ENCODE measurements at regions not wholly inside any gene's neighbourhood (a gene's known extent, or its start where the extent isn't known, plus 50 kb on each side); places are given as distances from the start of the nearest gene placed in this dataset.

DNA sequence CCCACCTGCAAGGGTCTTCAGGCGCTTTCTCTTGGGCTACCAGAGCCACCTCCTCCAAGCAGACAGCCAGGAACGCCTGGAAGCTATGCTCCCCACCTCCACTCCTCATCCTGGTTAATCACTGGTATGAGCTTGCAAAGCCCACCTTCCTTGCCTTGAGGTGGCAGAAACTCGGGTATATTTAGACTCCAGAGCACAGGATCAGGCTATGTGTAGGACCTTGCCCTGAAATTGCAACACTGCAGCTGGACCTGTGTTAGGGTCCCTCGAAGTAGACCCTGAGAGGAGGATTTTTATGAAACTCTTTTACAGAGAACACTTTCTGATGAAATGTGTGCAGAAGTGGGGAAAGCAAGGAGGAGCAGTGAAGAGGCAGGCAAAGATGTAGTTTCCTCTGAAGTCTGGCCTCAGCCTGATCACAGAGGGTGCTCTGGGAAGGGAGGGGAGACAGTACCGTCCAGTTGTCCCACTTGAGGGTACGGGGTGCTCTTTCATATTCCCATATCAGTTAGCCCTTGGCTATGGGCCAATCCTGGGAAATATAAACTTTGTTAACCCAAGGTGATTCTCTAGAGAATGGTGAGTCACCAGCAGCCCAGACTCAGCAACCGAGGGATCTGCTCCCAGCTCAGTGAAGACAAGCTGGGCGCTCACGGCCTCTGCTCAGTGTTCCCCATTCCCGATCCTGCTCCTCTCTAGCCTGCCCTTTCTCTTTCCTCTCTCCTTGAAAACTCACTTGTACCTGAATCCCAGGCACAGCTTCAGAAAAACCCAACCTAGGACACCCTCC lies 157.9 kb downstream of the UQCRFS1 start:
- ChIA-PET POLR2A (no interaction called here), SMC1A (ENCODE audit: uncharacterized antibody, unreplicated experiment) (no interaction called here), CTCF (interaction anchor here (1.1 kb wide), 1 partner anchor 12 kb away, joined by 3 read pairs; no protein-coding TSS in a partner anchor), RAD21 (ENCODE audit: unreplicated experiment) (no interaction called here)
- Histone ChIP-seq H3K4me1 (ENCODE audit: control insufficient read depth, insufficient read depth, low read length) (no peaks in the 10 kb centered on the region), H3K27me3 (replicated peaks in 1 of 2; ENCODE audit: control insufficient read depth in 2 of 2, insufficient read depth in 2 of 2, low read length in 1 of 2) (no peaks in the 10 kb centered on the region), H4K20me1 (ENCODE audit: control insufficient read depth, insufficient read depth) (no peaks in the 10 kb centered on the region), H3K4me2 (ENCODE audit: control insufficient read depth, insufficient read depth) (no peak overlapping the region), H3K9ac (ENCODE audit: control insufficient read depth, insufficient read depth, low read length) (no peak overlapping the region), H3K79me2 (ENCODE audit: control insufficient read depth, insufficient read depth, low read length) (no peaks in the 10 kb centered on the region), H2AFZ (ENCODE audit: control insufficient read depth, low read depth, low read length) (no peak overlapping the region), H3K4me3 (no peak overlapping the region), H3K36me3 (ENCODE audit: control insufficient read depth in 2 of 2, insufficient read depth in 2 of 2, low read length in 1 of 2) (no peaks in the 10 kb centered on the region), H3K27ac (ENCODE audit: control insufficient read depth, insufficient read depth) (no peak overlapping the region), H3K9me3 (replicated peaks; ENCODE audit: control insufficient read depth, insufficient read depth, low read length) (no peaks in the 10 kb centered on the region; the same call in 2 of the 3 replicates)
- FAIRE-seq: no peak
- no peak for DNase-seq (ENCODE audit: low read depth, low spot score)
- in situ Hi-C loops (cut with MboI): no loop called here
- intact Hi-C loops (cut with micrococcal nuclease; ENCODE audit: unreplicated experiment): no loop called here
- 10% methylated on average over 10 of the region's 10 CpGs for WGBS (ENCODE audit: insufficient coverage, insufficient replicate concordance, low lambda C conversion rate, missing lambda C conversion rate)
- ATAC-seq: no peak
- TF ChIP-seq CHD4 (IDR thresholded peaks at IDR 0.05) (no peak), MTA2 (IDR thresholded peaks at IDR 0.05; ENCODE audit: low read depth) (no peak), PAX5 (IDR thresholded peaks at IDR 0.05; ENCODE audit: borderline replicate concordance, low read depth, low read length) (no peak), ZNF207 (IDR thresholded peaks at IDR 0.05; ENCODE audit: borderline replicate concordance) (no peak)
- TF ChIP-seq, protein P1, sequence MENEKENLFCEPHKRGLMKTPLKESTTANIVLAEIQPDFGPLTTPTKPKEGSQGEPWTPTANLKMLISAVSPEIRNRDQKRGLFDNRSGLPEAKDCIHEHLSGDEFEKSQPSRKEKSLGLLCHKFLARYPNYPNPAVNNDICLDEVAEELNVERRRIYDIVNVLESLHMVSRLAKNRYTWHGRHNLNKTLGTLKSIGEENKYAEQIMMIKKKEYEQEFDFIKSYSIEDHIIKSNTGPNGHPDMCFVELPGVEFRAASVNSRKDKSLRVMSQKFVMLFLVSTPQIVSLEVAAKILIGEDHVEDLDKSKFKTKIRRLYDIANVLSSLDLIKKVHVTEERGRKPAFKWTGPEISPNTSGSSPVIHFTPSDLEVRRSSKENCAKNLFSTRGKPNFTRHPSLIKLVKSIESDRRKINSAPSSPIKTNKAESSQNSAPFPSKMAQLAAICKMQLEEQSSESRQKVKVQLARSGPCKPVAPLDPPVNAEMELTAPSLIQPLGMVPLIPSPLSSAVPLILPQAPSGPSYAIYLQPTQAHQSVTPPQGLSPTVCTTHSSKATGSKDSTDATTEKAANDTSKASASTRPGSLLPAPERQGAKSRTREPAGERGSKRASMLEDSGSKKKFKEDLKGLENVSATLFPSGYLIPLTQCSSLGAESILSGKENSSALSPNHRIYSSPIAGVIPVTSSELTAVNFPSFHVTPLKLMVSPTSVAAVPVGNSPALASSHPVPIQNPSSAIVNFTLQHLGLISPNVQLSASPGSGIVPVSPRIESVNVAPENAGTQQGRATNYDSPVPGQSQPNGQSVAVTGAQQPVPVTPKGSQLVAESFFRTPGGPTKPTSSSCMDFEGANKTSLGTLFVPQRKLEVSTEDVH (IDR thresholded peaks at IDR 0.05; ENCODE audit: low read depth, partially characterized antibody): no peak
- no TSS peak for BruUV-seq (replicated peaks)
